HEK293 (cell line): ENCODE measurements at regions not wholly inside any gene's neighbourhood (a gene's known extent, or its start where the extent isn't known, plus 50 kb on each side); places are given as distances from the start of the nearest gene placed in this dataset.

Experiments
- CTCF ChIA-PET: fragments of 350-600 bp; formaldehyde crosslinking; extraction: SDS; loops from one replicate; lab custom pipeline; 2021; ENCODE audit warnings: antibody characterized with exemption; lab: Yijun Ruan, JAX
- POLR2A ChIA-PET: fragments of 300-600 bp; formaldehyde crosslinking; extraction: SDS; loops from one replicate; lab custom pipeline; 2020; ENCODE audit warnings: antibody characterized with exemption, inconsistent platforms; lab: Yijun Ruan, JAX
- H3K27ac ChIP-seq: fragments of 200-500 bp; sonication (Bioruptor generic); 2 replicates; pipeline ENCODE4 v1.5.1; 2014; ENCODE audit warnings: low read depth, low read length, control low read depth, inconsistent platforms; ENCODE audit errors: extremely low read depth
- H3K36me3 ChIP-seq, 2 experiments: fragments of 200-500 bp in 1 of 2; sonication (Bioruptor generic) in 1 of 2; 1 replicate in 1 of 2; 2 replicates in 1 of 2; pipeline ENCODE4 v1.5.1; 2014 to 2017; ENCODE audit warnings: inconsistent platforms in 2 of 2, low read length in 2 of 2; ENCODE audit not compliant: control insufficient read depth in 2 of 2, insufficient read depth in 1 of 2
- H3K4me1 ChIP-seq: fragments of 200-500 bp; sonication (Bioruptor generic); 2 replicates; pipeline ENCODE4 v1.5.1; 2014; ENCODE audit warnings: mild to moderate bottlenecking, low read length, inconsistent platforms; ENCODE audit not compliant: control insufficient read depth, insufficient read depth
- H3K4me3 ChIP-seq: 2 replicates; pipeline ENCODE4 v1.5.1; 2011; ENCODE audit warnings: low read depth, mild to moderate bottlenecking, control low read depth, low read length, moderate library complexity
- H3K9me3 ChIP-seq: fragments of 200-500 bp; sonication (Bioruptor generic); 2 replicates; pipeline ENCODE4 v1.5.1; 2014; ENCODE audit warnings: low read depth, low read length, inconsistent platforms; ENCODE audit not compliant: control insufficient read depth, insufficient read depth
- FEZF1 ChIP-seq: fragments of 450-650 bp; formaldehyde crosslinking; IDR thresholded peaks from 2 replicates; pipeline ENCODE4 v1.5.1; 2016; ENCODE audit warnings: missing biosample characterization, missing genetic modification characterization
- HOXD13 ChIP-seq: sonication (generic); formaldehyde crosslinking; IDR thresholded peaks from 2 replicates; pipeline ENCODE4 v1.8.0; 2022; ENCODE audit warnings: missing genetic modification reagents, borderline replicate concordance
- KLF1 ChIP-seq: fragments of 450-650 bp; formaldehyde crosslinking; IDR thresholded peaks from 2 replicates; pipeline ENCODE4 v1.5.1; 2016; ENCODE audit warnings: missing biosample characterization, missing genetic modification characterization
- KLF10 ChIP-seq: fragments of 450-650 bp; IDR thresholded peaks from 2 replicates; pipeline ENCODE4 v1.5.1; 2018; ENCODE audit warnings: missing biosample characterization, mild to moderate bottlenecking, missing genetic modification characterization
- KLF8 ChIP-seq: fragments of 450-650 bp; formaldehyde crosslinking; IDR thresholded peaks from 2 replicates; pipeline ENCODE4 v1.5.1; 2016; ENCODE audit warnings: missing biosample characterization, missing genetic modification characterization
- MEIS1 ChIP-seq: sonication (generic); formaldehyde crosslinking; IDR thresholded peaks from 2 replicates; pipeline ENCODE4 v1.8.1; 2022; ENCODE audit warnings: missing genetic modification reagents, mild to moderate bottlenecking, borderline replicate concordance
- OSR2 ChIP-seq: fragments of 450-650 bp; formaldehyde crosslinking; IDR thresholded peaks from 2 replicates; pipeline ENCODE4 v1.5.1; 2016; ENCODE audit warnings: missing biosample characterization, missing genetic modification characterization
- SP3 ChIP-seq: fragments of 450-650 bp; formaldehyde crosslinking; IDR thresholded peaks from 2 replicates; pipeline ENCODE4 v1.5.1; 2016; ENCODE audit warnings: missing biosample characterization, missing genetic modification characterization
- TCF7L2 ChIP-seq: IDR thresholded peaks from 2 replicates; pipeline ENCODE4 v1.6.1; 2011; ENCODE audit warnings: low read depth, mild to moderate bottlenecking, inconsistent platforms, low read length, moderate library complexity, borderline replicate concordance
- ZBTB21 ChIP-seq: fragments of 450-650 bp; formaldehyde crosslinking; IDR thresholded peaks from 2 replicates; pipeline ENCODE4 v1.5.1; 2017; ENCODE audit warnings: missing biosample characterization, missing genetic modification characterization
- ZFP69B ChIP-seq: fragments of 450-650 bp; formaldehyde crosslinking; IDR thresholded peaks from 2 replicates; pipeline ENCODE4 v1.5.1; 2016; ENCODE audit warnings: missing biosample characterization, missing genetic modification characterization
- ZNF169 ChIP-seq: fragments of 450-650 bp; formaldehyde crosslinking; IDR thresholded peaks from 2 replicates; pipeline ENCODE4 v1.5.1; 2016; ENCODE audit warnings: missing biosample characterization, missing genetic modification characterization
- ZNF184 ChIP-seq: fragments of 450-650 bp; IDR thresholded peaks from 2 replicates; pipeline ENCODE4 v1.5.1; 2018; ENCODE audit warnings: missing biosample characterization, mild to moderate bottlenecking, missing genetic modification characterization
- ZNF2 ChIP-seq: fragments of 450-650 bp; formaldehyde crosslinking; IDR thresholded peaks from 2 replicates; pipeline ENCODE4 v1.5.1; 2016; ENCODE audit warnings: missing biosample characterization, missing genetic modification characterization
- ZNF214 ChIP-seq: fragments of 450-650 bp; formaldehyde crosslinking; IDR thresholded peaks from 2 replicates; pipeline ENCODE4 v1.5.1; 2017; ENCODE audit warnings: missing biosample characterization, mild to moderate bottlenecking, missing genetic modification characterization, borderline replicate concordance
- ZNF350 ChIP-seq: fragments of 450-650 bp; formaldehyde crosslinking; IDR thresholded peaks from 2 replicates; pipeline ENCODE4 v1.5.0; 2017; ENCODE audit warnings: missing biosample characterization, mild to moderate bottlenecking, missing genetic modification characterization
- ZNF398 ChIP-seq: fragments of 450-650 bp; formaldehyde crosslinking; IDR thresholded peaks from 2 replicates; pipeline ENCODE4 v1.5.1; 2017; ENCODE audit warnings: missing biosample characterization, missing genetic modification characterization
- ZNF423 ChIP-seq: fragments of 450-650 bp; formaldehyde crosslinking; IDR thresholded peaks from 2 replicates; pipeline ENCODE4 v1.5.1; 2016; ENCODE audit warnings: missing biosample characterization, missing genetic modification characterization
- ZNF529 ChIP-seq: fragments of 450-650 bp; formaldehyde crosslinking; IDR thresholded peaks from 2 replicates; pipeline ENCODE4 v1.5.1; 2017; ENCODE audit warnings: missing genetic modification characterization, missing biosample characterization; ENCODE audit not compliant: insufficient replicate concordance
- ZNF585B ChIP-seq: fragments of 450-650 bp; formaldehyde crosslinking; IDR thresholded peaks from 2 replicates; pipeline ENCODE4 v1.5.1; 2016; ENCODE audit warnings: missing biosample characterization, missing genetic modification characterization
- ZNF624 ChIP-seq: fragments of 450-650 bp; formaldehyde crosslinking; IDR thresholded peaks from 2 replicates; pipeline ENCODE4 v1.5.1; 2017; ENCODE audit warnings: missing biosample characterization, missing genetic modification characterization
- ZNF677 ChIP-seq: fragments of 450-650 bp; IDR thresholded peaks from 2 replicates; pipeline ENCODE4 v1.5.0; 2018; ENCODE audit warnings: missing biosample characterization, mild to moderate bottlenecking, missing genetic modification characterization, moderate library complexity
- ZNF707 ChIP-seq: fragments of 450-650 bp; formaldehyde crosslinking; IDR thresholded peaks from 2 replicates; pipeline ENCODE4 v1.5.1; 2016; ENCODE audit warnings: missing biosample characterization, missing genetic modification characterization
- TF ChIP-seq, protein P1 (sequence below): fragments of 450-650 bp; formaldehyde crosslinking; IDR thresholded peaks from 2 replicates; pipeline ENCODE4; 2016; ENCODE audit warnings: missing biosample characterization, missing genetic modification characterization
- TF ChIP-seq, protein P2 (sequence below): fragments of 450-650 bp; formaldehyde crosslinking; IDR thresholded peaks from 2 replicates; pipeline ENCODE4 v1.5.1; 2016; ENCODE audit warnings: missing biosample characterization, missing genetic modification characterization

DNA sequence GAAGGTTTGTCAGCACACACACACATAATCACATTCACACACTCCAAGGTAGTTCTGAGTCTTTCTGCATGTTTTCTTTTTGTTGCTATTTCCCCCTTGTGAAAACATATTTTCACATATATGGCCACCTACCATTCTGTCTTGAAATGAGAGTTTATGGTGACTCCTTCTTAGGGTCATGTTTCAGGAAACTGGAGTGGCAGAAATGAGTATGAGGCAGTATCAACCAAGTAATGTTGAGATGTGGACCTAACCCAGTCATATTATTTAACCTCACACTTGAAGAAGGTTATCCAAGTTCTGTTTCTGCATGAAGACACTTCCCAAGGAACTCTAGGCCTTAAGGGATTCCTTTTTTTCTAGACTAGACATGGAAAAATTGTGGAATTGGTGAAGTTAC is 481.4 kb downstream of the ETS1 start:
- Histone ChIP-seq H3K4me1 (no peaks in the 10 kb centered on the region), H3K4me3 (no peak overlapping the region), H3K9me3 (no peaks in the 10 kb centered on the region), H3K36me3 (no peaks in the 10 kb centered on the region), H3K27ac (no peak overlapping the region)
- TF ChIP-seq ZNF624 (tag by site-specific recombination) (no peak), ZNF529 (no peak), ZNF423 (tag by site-specific recombination) (no peak), ZNF2 (no peak), MEIS1 (CRISPR knock-in tag) (no peak)
- POLR2A ChIA-PET = no interaction called here
- CTCF ChIA-PET = no interaction called here

GRCh38 chr11:128105511-128105910 is 481.8 kb downstream of the ETS1 start:
- no peaks in the 10 kb centered on the region for H3K9me3 ChIP-seq
- H3K27ac ChIP-seq = no peak overlapping the region
- POLR2A ChIA-PET = no interaction called here
- H3K4me3 ChIP-seq = no peak overlapping the region
- CTCF ChIA-PET = no interaction called here
- no peaks in the 10 kb centered on the region for H3K36me3 ChIP-seq
- no peaks in the 10 kb centered on the region for H3K4me1 ChIP-seq
- TF ChIP-seq KLF1 (tag by site-specific recombination) = no peak
- no peak for TF ChIP-seq ZNF585B (tag by site-specific recombination)
- no peak for TF ChIP-seq OSR2 (tag by site-specific recombination)
- no peak for TF ChIP-seq ZFP69B (tag by site-specific recombination)
- no peak for TF ChIP-seq ZNF169 (tag by site-specific recombination)
- TF ChIP-seq ZNF677 (tag by site-specific recombination) = no peak
- TF ChIP-seq, protein P1, sequence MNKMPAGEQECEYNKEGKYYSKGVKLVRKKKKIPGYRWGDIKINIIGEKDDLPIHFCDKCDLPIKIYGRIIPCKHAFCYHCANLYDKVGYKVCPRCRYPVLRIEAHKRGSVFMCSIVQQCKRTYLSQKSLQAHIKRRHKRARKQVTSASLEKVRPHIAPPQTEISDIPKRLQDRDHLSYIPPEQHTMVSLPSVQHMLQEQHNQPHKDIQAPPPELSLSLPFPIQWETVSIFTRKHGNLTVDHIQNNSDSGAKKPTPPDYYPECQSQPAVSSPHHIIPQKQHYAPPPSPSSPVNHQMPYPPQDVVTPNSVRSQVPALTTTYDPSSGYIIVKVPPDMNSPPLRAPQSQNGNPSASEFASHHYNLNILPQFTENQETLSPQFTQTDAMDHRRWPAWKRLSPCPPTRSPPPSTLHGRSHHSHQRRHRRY (tag by site-specific recombination) = no peak
- no peak for TF ChIP-seq HOXD13 (CRISPR knock-in tag)
- TF ChIP-seq ZNF214 (tag by site-specific recombination) = no peak
- TF ChIP-seq, protein P2, sequence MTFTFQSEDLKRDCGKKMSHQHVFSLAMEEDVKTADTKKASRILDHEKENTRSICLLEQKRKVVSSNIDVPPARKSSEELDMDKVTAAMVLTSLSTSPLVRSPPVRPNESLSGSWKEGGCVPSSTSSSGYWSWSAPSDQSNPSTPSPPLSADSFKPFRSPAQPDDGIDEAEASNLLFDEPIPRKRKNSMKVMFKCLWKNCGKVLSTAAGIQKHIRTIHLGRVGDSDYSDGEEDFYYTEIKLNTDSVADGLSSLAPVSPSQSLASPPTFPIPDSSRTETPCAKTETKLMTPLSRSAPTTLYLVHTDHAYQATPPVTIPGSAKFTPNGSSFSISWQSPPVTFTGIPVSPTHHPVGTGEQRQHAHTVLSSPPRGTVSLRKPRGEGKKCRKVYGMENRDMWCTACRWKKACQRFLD = no peak
- no peak for TF ChIP-seq ZNF707
- TF ChIP-seq KLF8 = no peak
- TF ChIP-seq, all 188 proteins: peak for 0

DNA sequence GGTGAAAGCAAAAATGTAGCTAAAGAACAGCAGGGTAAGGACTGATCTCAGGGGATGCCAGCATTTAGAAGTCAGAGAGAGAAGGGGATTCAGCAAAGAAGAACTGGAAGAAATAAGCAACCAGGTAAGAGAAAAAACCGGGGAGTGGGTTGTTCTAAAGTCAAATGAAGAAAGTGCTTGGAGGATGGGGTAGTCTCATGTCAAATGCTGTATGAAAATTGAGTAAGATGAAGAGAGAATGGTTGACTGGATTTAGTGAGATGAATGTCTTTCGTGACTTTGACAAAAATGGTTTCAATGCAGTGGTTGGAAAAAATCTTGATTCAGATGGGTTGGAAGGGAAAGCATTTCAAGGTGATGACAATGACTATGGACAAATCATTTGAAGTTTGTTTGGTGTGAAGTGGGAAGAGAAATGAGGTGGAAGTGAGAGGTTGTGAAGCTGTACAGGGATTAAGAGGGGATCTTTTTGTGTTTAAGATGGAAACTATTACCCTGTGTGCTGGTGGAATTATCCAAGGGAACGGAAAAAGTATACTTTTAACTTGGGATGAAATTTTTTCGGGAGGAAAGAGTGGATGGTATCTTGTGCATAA is 484.0 kb downstream of the ETS1 start:
- no peaks in the 10 kb centered on the region for H3K4me1 ChIP-seq
- ChIA-PET POLR2A (interaction anchor here (0.6 kb wide), 1 partner anchor 1088 kb away, joined by 3 read pairs; no protein-coding TSS in a partner anchor), CTCF (interaction anchor here (0.6 to 2.0 kb wide), 2 partner anchors 54 kb away, joined by 3 to 7 read pairs; no protein-coding TSS in a partner anchor)
- no peak for TF ChIP-seq ZBTB21 (tag by site-specific recombination)
- no peaks in the 10 kb centered on the region for H3K9me3 ChIP-seq
- no peaks in the 10 kb centered on the region for H3K36me3 ChIP-seq
- H3K4me3 ChIP-seq = no peak overlapping the region
- no peak overlapping the region for H3K27ac ChIP-seq

DNA sequence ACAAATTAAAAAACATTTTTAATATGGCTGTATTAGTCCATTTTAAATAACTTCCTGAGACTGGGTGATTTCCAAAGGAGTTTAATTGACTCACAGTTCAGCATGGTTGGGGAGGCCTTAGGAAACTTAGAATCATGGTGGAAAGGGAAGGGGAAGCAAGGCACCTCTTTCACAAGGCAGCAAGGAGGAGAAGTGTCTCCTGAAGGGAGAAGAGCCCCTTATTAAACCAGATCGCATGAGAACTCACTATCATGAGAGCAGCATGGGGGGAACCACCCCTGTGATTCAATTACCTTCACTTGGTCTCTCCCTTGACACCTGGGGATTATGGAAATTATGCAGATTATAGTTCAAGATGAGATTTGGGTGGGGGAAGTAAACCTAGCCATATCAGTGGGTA is 488.6 kb downstream of the ETS1 start:
- Histone ChIP-seq H3K9me3 (no peaks in the 10 kb centered on the region), H3K27ac (no peak overlapping the region), H3K36me3 (no peaks in the 10 kb centered on the region), H3K4me1 (no peaks in the 10 kb centered on the region), H3K4me3 (no peak overlapping the region)
- TF ChIP-seq ZNF184 (tag by site-specific recombination) = no peak
- no peak for TF ChIP-seq TCF7L2
- no peak for TF ChIP-seq ZNF350 (tag by site-specific recombination)
- TF ChIP-seq KLF10 = no peak
- no peak for TF ChIP-seq ZNF398 (tag by site-specific recombination)
- TF ChIP-seq SP3 (tag by site-specific recombination) = no peak
- TF ChIP-seq FEZF1 (tag by site-specific recombination) = no peak
- ChIA-PET CTCF (no interaction called here), POLR2A (no interaction called here)
